ENCODE measurements at regions not wholly inside any gene's neighbourhood (a gene's known extent, or its start where the extent isn't known, plus 50 kb on each side); places are given as distances from the start of the nearest gene placed in this dataset.
"Not testable (repeated sequence)": the region's sequence is repeated elsewhere in the genome, so short reads cannot be mapped to it uniquely, and the experiment has no call there.

GRCh38 chr5:130710596-130710995, 454.5 kb downstream of the HINT1 start:
- DNase-seq, result no peak

- no peak for DNase-seq
Observed at GRCh38 chr5:130708754-130709153, 456.3 kb downstream of the HINT1 start.

DNA sequence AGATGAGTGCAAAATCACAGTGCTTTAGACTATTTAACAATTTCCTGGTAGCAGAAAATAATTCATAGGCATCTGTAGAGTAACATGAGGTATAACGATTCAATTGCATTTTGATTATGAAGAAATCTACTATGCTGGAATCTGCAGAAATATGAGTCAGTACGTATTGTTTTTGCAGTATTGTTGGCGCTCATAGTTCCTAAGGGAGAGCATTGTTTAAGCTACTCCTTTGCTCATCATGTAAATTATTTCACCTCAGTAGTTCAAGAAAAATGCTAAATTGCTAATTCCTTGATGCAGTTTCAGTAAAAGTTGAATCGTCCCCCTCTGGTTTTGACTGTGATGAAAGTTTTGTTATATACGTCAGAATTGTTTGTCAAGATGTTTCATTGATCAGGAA, 458.4 kb downstream of the HINT1 start:
- no peak for DNase-seq

DNA sequence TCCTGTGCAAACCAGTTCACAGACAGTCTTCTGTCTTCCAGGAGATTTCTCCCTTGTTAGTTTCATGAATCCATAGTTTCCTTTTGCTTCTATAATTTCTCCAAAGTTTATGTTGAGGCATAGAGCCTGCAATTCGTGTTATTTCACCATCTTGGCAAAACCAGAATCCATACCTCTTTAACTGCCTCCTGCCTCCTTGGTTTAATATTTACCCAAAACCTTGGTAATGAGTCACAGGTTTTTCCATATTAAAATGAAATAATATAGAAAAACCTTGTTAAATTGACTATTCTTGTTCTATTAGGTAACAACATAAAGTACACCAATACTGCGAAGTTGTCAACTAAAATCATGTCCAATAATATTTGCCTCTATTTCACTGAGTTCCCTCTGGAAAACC, 459.7 kb downstream of the HINT1 start:
- DNase-seq, result no peak

GRCh38 chr5:130693509-130693908, 471.5 kb downstream of the HINT1 start:
- no peak for DNase-seq

DNA sequence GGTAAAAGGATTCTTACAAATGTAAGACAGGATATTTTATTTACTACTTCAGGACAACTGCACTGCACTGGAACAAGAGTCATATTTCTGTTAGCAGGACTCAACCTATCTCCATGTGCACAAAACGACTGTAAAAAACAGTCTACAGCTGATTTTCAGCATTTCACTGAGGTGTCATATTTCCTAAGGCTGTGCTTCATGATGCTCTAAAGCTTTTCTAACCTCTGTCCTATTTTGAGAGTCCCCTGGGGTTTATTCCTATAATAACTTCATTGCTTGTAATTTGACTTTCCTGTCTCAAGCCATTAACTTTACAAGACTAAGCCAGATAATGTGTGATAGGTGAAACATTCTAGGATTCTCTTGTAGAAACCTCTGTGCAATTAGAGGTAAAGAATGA, 472.3 kb downstream of the HINT1 start:
- DNase-seq, result no peak

- DNase-seq, result no peak
Observed at GRCh38 chr5:130689831-130690230, 475.2 kb downstream of the HINT1 start.

GRCh38 chr5:130687085-130687733, 477.8 kb downstream of the HINT1 start:
- DNase-seq, result no peak

DNA sequence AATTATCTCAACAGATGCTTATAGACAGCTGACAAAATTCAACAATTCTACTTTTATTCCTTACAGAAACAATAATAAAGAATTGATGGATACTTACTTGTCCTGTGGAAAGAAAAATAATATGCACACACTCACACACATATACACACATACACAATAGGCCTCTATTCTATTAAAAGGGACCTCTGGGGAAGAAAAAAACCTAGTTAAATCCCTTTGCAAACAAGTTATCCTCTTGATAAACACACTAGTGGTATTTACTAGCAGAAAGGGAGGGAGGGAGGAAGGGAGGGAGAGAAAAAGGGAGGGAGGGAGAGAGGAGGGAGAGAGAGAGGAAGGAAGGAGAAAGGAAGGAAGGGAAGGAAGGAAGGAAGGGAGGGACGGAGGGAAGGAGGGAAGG, 486.4 kb downstream of the HINT1 start:
- DNase-seq, result no peak

GRCh38 chr5:130666462-130666861, 498.6 kb downstream of the HINT1 start:
- DNase-seq, result no peak

DNA sequence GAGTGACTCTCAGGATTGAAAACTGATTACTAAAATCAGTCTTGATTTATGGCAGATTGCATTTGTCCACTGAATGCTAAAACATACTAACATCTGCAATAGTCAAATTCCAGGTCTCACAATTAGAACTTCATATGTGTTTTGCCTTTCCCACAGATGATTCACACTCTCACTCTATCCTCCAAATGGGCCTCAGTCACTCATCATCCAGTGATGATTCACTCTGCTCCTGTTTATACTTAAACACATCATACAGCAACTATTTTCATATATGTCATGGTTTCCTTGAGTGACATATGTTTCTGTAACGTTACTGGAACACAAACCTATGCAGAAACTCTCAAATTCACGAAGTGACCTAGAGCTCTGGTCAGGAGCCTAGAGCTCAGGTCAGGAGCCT, 512.9 kb downstream of the HINT1 start:
- DNase-seq, result no peak

DNA sequence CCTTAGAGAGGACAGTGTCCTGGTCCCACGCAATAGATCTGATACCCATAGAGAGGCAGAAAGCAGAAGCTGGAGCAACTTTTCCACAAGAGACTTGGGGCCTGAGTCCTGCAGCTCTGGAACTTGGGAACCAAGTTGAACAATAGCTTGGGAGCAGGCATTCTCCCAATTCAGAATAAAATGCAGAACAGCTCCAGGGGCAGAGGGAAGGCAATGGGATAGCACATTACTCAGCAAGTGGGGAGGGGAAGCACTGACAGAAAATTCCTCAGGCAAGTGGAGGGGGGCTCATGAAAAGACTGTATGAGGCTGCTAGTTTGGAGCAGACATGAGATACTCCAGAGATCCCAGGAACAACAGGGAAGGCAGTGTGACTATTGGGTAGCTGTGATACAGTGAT, 513.6 kb downstream of the HINT1 start:
- peak; percentile 27 for DNase-seq

DNA sequence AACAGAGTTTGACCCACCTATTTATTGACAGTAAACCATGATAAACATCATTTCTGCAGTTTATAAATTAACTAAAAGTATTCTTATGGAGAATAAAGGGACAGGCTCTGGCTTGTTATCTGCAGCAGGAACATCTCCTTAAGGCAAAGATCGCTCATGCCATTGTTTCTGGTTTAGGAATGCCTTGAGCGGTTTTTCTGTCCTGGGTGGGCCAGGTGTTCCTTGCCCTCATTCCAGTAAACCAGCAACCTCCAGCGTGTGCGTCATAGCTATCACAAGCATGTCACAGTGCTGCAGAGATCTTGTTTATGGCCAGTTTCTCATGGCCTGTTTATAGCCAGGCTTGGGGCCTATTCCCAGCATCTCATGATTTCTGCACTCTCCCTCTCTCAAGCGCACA, 521.7 kb downstream of the HINT1 start:
- DNase-seq, result no peak

DNA sequence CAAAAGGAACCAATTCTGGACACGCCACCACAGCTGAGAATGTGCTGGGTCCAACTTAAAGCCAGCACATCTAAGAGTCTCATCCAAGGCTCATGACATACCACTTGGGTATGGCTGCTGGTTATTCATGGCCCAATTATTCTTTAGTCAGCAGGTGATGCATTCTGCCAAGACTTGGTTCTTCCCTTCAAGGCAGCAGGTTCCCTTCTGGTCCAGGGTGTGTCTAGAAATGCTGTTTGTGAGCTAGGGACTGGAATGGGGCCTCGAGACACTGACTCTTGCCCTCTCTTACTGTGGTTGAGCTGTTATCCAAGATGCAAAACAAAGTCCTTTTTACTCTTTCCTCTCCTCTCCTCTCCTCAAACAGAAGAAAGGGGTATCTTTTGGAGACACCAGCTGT, 522.6 kb downstream of the HINT1 start:
- DNase-seq, result no peak

- DNase-seq, result no peak
Observed at GRCh38 chr5:130627145-130627544, 537.9 kb downstream of the HINT1 start.

- DNase-seq, result no peak
Observed at GRCh38 chr5:130624805-130625204, 540.3 kb downstream of the HINT1 start.

DNA sequence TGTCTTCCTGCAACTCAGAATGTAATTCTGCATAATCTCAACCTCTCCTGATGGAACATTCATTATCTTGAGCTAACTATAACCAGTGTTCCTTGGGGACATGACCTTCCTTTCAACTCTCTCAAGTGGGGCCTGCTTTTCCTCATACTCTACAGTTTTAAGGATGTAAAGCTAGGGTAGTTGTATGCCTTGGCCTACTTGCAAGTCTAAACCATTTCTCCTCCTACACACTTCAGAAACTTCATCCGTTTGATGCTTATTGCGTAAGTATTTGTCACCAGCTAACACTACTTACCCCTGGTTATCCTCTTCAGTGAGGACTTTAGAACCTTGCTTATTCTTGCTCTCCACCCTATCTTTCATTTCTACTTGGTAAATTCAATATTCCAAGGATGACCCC, 548.9 kb downstream of the HINT1 start:
- DNase-seq, result no peak

- peak; percentile 57 for DNase-seq
Observed at GRCh38 chr5:130605234-130605633, 559.8 kb downstream of the HINT1 start.

DNA sequence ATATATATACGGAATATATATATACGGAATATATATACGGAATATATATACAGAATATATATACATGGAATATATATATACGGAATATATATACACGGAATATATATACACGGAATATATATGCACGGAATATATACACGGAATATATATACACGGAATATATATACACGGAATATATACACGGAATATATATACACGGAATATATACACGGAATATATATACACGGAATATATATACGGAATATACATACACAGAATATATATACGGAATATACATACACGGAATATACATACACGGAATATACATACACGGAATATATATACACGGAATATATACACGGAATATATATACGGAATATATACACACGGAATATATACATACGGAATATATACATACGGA, 568.4 kb downstream of the HINT1 start:
- DNase-seq, result not testable (repeated sequence)

GRCh38 chr5:130580264-130580663, 584.8 kb downstream of the HINT1 start:
- DNase-seq, result no peak

- DNase-seq, result no peak
Observed at GRCh38 chr5:130578354-130578753, 586.7 kb downstream of the HINT1 start.

DNA sequence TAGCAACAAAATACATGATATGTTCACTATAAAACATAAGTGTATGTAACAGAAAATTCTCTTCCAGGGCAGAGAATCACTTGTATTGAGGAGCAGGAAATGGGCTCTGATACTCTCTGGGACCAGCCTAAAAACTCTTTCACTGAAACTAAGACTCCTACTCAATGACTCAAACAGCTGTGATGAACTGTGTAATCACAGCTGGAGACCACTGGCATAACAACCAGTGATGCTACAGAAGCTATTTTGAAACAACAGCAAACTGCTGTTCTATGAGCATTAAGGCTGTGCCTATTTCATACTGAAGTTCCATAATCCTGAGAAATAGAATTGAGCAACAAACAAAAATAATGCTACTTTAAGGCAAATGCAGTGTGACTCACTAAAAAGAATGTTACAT, 594.0 kb downstream of the HINT1 start:
- DNase-seq, result no peak

- DNase-seq, result no peak
Observed at GRCh38 chr5:130568791-130569190, 596.3 kb downstream of the HINT1 start.

DNA sequence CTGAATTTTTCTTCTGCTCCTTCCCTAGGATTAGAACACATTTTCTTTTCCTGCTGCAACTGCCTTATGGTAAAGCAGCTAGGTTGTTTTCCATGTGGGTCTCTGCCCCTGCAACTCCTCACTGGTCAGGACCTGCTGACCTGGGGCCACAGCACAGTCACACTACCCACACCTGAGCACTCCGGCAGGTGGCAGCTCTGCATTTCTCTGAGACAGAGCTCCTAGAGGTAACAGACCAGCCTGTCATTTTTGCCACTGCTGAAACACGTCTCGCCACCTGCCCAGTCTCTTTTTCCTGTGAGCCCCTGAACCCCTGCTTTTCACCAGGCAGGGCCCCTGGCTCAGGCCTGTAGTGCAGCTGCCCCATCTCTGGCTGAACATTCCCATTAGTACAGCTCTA, 609.6 kb downstream of the HINT1 start:
- no peak for DNase-seq

GRCh38 chr5:130550562-130550928, 614.5 kb downstream of the HINT1 start:
- DNase-seq, result no peak

Measured in NCI-H774 (cell line).